GM10248 (cell line): ENCODE measurements at regions not wholly inside any gene's neighbourhood (a gene's known extent, or its start where the extent isn't known, plus 50 kb on each side); places are given as distances from the start of the nearest gene placed in this dataset.
"Not testable (repeated sequence)": the region's sequence is repeated elsewhere in the genome, so short reads cannot be mapped to it uniquely, and the experiment has no call there.

Source experiments
- CTCF ChIA-PET: fragments of 300-600 bp; sonication (Branson Sonifier 250); formaldehyde crosslinking; extraction: SDS; loops from one replicate; lab custom pipeline; 2021; ENCODE audit warnings: antibody characterized with exemption; lab: Yijun Ruan, JAX
- POLR2A ChIA-PET: fragments of 350-650 bp; sonication (Branson Sonifier 250); formaldehyde crosslinking; extraction: SDS; loops from one replicate; lab custom pipeline; 2020; ENCODE audit warnings: antibody characterized with exemption; lab: Yijun Ruan, JAX
- DNase-seq: peaks from one replicate; pipeline ENCODE4 v3.0.0; 2012; ENCODE audit errors: extremely low spot score
- TF ChIP-seq, protein P1 (sequence below): IDR thresholded peaks from 2 replicates; pipeline ENCODE4 v1.5.1; 2012; ENCODE audit warnings: mild to moderate bottlenecking, low read depth; ENCODE audit errors: extremely low read depth, missing control alignments, control extremely low read depth

- TF ChIP-seq, protein P1, sequence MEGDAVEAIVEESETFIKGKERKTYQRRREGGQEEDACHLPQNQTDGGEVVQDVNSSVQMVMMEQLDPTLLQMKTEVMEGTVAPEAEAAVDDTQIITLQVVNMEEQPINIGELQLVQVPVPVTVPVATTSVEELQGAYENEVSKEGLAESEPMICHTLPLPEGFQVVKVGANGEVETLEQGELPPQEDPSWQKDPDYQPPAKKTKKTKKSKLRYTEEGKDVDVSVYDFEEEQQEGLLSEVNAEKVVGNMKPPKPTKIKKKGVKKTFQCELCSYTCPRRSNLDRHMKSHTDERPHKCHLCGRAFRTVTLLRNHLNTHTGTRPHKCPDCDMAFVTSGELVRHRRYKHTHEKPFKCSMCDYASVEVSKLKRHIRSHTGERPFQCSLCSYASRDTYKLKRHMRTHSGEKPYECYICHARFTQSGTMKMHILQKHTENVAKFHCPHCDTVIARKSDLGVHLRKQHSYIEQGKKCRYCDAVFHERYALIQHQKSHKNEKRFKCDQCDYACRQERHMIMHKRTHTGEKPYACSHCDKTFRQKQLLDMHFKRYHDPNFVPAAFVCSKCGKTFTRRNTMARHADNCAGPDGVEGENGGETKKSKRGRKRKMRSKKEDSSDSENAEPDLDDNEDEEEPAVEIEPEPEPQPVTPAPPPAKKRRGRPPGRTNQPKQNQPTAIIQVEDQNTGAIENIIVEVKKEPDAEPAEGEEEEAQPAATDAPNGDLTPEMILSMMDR: no peak
- ChIA-PET CTCF (interaction anchor here (1.1 kb wide), 1 partner anchor 30 kb away, joined by 3 read pairs; no protein-coding TSS in a partner anchor), POLR2A (no interaction called here)
- DNase-seq: no peak
Measured at GRCh38 chr12:17038923-17039322, 433.0 kb upstream of the LMO3 start.

DNA sequence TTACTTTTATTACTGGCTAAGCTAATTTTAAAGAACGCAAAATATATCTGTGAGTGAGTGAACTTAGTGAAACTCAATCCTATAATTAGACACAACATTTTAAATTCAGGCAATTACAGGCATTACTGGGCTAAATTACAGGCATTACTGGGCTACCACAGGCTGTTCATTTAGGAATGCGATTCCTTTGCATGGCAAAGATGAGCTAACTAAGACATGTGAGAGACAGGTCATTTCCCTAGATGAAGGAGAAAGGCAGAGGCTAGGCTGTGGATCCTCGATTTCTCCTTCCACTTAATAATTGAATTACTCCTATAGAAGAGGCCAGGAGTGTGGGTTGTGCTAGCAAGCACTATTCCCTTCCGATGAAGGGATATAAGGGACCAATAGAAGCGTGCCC lies 429.4 kb upstream of the LMO3 start:
- ChIA-PET CTCF (no interaction called here), POLR2A (no interaction called here)
- DNase-seq: no peak
- TF ChIP-seq, protein P1: no peak

DNA sequence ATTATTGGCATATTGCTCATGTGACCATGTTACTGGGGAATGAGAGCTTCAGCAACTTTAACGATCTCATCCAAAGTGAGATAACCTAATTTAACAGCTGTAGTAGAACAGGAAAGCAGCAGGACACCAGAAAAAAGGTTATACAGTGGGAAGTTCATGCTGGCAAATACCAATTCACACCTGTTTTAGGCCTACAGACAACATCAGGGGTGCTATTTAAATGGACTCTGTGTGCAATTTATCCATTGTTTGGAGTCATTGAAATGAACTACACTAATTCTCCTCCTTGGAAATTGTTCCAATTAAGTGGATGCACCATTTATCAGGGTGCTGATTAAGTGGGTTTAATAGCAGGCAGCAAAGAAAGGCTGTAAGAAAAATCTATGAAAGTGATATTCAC lies 424.4 kb upstream of the LMO3 start:
- ChIA-PET CTCF (no interaction called here), POLR2A (no interaction called here)
- no peak for DNase-seq
- TF ChIP-seq, protein P1: no peak

- TF ChIP-seq, protein P1: no peak
- no peak for DNase-seq
- ChIA-PET CTCF (no interaction called here), POLR2A (no interaction called here)
Measured at GRCh38 chr12:17028348-17028747, 422.4 kb upstream of the LMO3 start.

DNA sequence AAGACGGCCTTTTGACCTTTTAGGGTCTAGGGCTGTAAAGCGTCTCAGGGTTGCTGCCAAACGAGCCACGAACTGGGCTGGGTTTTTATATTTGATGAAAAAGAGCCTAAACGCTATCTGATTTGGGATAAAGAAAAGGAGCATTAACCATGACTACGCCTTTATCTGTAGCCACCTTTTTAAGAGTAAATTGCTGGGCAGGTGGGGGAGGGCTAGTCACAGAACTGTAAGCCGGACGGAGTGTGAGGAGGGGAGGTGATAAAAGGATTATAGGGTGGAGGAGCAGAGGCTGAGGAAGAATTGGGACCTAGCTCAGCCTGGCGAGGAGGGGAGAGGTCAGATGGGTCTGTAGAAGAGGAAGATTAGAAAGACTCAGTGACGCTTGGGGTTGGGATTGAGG lies 419.5 kb upstream of the LMO3 start:
- DNase-seq, POLR2A ChIA-PET, CTCF ChIA-PET: not testable (repeated sequence)

DNA sequence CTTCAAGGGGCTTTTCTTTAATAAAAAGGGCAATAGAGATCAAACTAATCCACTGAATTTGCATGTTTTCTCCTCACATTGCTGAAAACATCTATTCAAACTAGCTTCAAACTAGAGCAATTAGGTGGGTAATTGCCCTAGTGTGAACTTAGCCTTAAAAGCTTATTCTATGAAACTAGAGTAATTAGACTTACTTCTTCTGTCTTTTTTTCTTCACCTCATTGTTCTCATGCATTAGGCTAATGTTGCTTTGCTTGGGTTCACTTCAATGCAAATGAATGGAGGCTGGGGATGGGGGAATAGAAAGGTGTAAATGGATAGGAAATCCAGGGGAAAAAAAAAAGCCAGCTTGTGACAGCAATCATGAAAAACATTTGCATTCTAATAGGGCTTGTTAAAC lies 414.8 kb upstream of the LMO3 start:
- POLR2A ChIA-PET: no interaction called here
- no peak for DNase-seq
- CTCF ChIA-PET: interaction anchor here (1.3 kb wide), 1 partner anchor 9 kb away, joined by 4 read pairs; no protein-coding TSS in a partner anchor
- TF ChIP-seq, protein P1: no peak

GRCh38 chr12:17017402-17017801 lies 411.4 kb upstream of the LMO3 start:
- ChIA-PET CTCF (no interaction called here), POLR2A (no interaction called here)
- TF ChIP-seq, protein P1: no peak
- DNase-seq: no peak
